Osteocyte (in vitro differentiated cells): ENCODE measurements at regions not wholly inside any gene's neighbourhood (a gene's known extent, or its start where the extent isn't known, plus 50 kb on each side); places are given as distances from the start of the nearest gene placed in this dataset.
A peak's percentile ranks its signal among the peaks of the same experiment; 100 is the strongest.

Source experiments
- DNase-seq: peaks from one replicate; pipeline ENCODE4 v3.0.0; 2021; ENCODE audit warnings: mixed read lengths; ENCODE audit not compliant: unreplicated experiment; ENCODE audit errors: extremely low spot score
- H3K27ac Mint-ChIP-seq: one replicate; pipeline ENCODE4 v1.8.0; 2021; ENCODE audit warnings: mild to moderate bottlenecking, mixed read lengths; ENCODE audit not compliant: unreplicated experiment
- H3K27me3 Mint-ChIP-seq: one replicate; pipeline ENCODE4 v1.8.0; 2021; ENCODE audit warnings: mixed read lengths; ENCODE audit not compliant: unreplicated experiment
- H3K36me3 Mint-ChIP-seq: one replicate; pipeline ENCODE4 v1.8.0; 2021; ENCODE audit warnings: mixed read lengths; ENCODE audit not compliant: unreplicated experiment
- H3K4me1 Mint-ChIP-seq: one replicate; pipeline ENCODE4 v1.8.0; 2021; ENCODE audit warnings: mixed read lengths; ENCODE audit not compliant: unreplicated experiment
- H3K4me3 Mint-ChIP-seq: one replicate; pipeline ENCODE4 v1.8.0; 2021; ENCODE audit warnings: mild to moderate bottlenecking, moderate library complexity, mixed read lengths; ENCODE audit not compliant: unreplicated experiment
- H3K9me3 Mint-ChIP-seq: one replicate; pipeline ENCODE4 v1.8.0; 2021; ENCODE audit warnings: mixed read lengths; ENCODE audit not compliant: unreplicated experiment
- TF ChIP-seq, protein P1 (sequence below): fragments of 200-600 bp; sonication (generic); IDR thresholded peaks from 2 replicates; pipeline ENCODE4 v1.5.0; 2021; ENCODE audit warnings: antibody characterized with exemption, mild to moderate bottlenecking, moderate library complexity

DNA sequence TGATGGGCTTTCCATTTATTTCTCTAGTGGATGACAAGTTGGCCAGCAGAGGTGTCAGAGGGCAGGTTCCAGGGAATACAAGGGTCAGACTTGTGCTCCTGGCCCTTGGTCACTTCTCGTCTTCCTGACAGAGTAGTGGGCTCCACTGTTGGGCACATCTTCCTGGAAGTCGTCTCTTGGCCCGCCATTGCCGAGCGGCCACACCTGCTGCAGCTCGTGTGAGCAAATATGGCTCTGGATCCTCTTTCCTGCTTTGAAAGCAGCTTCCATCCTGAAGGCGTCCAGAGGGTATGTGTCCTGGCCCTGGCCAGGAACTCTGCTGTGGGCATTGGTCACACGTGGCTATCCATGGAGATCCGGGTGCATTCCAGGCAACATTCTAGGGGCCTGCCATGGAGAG lies 100.2 kb downstream of the SNRPN start:
- peak; percentile 77 for DNase-seq
- Mint-ChIP-seq H3K27ac (no peak overlapping the region), H3K4me3 (no peak overlapping the region), H3K36me3 (peaks cover 93% of the 10 kb centered on the region), H3K27me3 (no peaks in the 10 kb centered on the region), H3K4me1 (no peaks in the 10 kb centered on the region), H3K9me3 (peaks cover 56% of the 10 kb centered on the region)
- TF ChIP-seq, protein P1, sequence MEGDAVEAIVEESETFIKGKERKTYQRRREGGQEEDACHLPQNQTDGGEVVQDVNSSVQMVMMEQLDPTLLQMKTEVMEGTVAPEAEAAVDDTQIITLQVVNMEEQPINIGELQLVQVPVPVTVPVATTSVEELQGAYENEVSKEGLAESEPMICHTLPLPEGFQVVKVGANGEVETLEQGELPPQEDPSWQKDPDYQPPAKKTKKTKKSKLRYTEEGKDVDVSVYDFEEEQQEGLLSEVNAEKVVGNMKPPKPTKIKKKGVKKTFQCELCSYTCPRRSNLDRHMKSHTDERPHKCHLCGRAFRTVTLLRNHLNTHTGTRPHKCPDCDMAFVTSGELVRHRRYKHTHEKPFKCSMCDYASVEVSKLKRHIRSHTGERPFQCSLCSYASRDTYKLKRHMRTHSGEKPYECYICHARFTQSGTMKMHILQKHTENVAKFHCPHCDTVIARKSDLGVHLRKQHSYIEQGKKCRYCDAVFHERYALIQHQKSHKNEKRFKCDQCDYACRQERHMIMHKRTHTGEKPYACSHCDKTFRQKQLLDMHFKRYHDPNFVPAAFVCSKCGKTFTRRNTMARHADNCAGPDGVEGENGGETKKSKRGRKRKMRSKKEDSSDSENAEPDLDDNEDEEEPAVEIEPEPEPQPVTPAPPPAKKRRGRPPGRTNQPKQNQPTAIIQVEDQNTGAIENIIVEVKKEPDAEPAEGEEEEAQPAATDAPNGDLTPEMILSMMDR: no peak

DNA sequence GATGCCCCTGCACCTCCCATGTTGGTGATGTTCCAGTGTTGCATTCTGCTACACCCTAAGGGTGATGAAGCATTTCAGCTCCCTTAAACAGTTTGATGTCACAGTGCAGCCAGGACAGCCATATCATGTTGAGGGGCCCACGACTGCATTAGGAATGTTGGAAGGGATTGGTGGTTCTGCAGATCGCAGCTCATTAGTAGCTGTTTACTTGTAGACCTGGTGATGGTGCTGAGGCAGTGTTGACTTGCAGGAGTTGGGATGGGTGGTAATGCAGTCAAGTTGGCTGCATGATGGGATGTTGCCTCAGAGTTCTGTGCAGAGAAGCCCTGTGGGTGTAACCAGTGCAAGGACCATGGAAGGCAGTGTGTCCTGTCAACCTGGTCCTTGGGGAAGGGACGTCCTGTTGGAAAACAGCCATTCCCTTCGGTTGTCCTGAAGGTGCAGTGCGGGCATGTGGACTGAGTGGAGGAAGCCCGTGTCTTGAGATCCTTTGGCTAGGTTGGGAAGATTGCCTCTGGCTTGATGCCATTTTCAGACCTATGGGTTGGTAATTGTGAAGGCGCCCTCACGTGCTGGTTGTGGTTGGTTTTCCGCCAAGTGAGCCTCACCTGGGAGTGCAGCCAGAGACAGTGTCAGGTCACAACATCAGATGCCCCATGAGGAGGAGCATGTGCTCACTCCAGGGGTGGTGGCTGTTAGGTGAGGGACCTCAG lies 100.7 kb downstream of the SNRPN start:
- no peak overlapping the region for H3K4me3 Mint-ChIP-seq

DNA sequence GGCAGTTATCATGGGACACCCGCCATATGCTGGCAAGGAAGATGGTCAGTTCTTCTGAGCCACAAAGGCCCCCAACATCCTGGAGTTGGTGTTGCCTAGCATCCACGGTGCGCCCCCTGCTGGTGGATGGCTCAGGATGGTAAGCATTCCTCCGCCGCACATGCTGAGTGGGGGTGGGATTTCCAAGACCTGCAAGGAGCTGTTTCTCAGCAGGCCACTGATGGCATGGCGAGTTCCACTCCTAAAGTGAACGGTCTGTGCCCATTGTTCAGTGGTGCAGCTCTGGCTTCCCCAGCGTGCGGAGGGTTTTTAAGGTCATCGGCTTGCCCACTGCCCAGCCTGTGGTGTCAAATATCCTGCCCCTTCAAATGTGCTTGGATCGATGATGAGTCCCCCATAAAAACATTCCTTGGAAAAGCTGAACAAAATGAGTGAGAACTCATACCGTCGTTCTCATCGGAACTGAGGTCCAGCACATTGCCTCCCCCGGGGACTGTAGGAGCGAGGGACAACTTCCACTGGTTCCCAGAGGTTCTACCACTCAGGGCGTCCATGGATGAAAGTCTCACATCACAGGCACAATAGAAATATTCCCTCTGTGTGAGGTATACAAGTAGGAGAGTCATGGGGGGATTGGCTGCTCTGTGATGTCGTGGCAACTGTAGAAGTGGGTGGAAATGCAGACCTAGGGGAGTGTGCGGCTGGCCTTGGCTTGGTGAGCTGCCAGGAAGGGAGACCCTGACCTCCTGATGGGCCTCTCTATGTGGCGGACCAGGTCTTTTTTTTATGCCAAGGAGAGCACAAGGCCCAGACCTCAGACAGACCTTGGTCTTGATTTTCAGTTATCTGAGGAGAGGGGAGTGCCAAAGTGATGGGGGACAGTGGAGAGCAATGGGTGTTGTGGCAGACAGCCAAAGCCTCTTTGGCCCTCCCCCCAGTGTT lies 102.0 kb downstream of the SNRPN start:
- peaks cover 56% of the 10 kb centered on the region for H3K9me3 Mint-ChIP-seq
- no peaks in the 10 kb centered on the region for H3K27me3 Mint-ChIP-seq
- no peak overlapping the region for H3K27ac Mint-ChIP-seq
- H3K4me1 Mint-ChIP-seq: no peaks in the 10 kb centered on the region
- peaks cover 92% of the 10 kb centered on the region for H3K36me3 Mint-ChIP-seq
- H3K4me3 Mint-ChIP-seq: no peak overlapping the region
- TF ChIP-seq, protein P1: no peak
- peak; percentile 80 for DNase-seq

More for the DNA sequence above, 100.7 kb downstream of the SNRPN start:
- TF ChIP-seq, protein P1: no peak
- Mint-ChIP-seq H3K27ac (no peak overlapping the region), H3K4me1 (no peaks in the 10 kb centered on the region), H3K36me3 (peaks cover 94% of the 10 kb centered on the region), H3K9me3 (peaks cover 57% of the 10 kb centered on the region), H3K27me3 (no peaks in the 10 kb centered on the region)
- peak; percentile 69 for DNase-seq

DNA sequence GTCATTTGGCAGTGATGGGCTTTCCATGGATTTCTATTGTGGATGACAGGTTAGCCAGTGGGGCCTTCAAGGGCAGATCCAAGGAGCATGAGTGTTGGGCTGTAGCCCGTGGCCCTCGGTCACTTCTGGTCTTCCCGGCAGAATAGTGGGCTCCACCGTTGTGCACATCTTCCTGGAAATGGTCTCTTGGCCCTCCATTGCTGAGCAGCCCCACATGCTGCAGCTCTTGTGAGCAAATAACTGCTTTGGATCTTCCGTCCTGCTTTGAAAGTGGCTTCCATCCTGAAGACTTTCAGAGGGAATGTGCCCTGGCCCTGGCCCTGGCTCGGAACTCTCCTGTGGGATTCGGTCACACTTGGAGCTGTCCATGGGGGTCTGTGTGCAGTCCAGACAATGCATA lies 102.8 kb downstream of the SNRPN start:
- TF ChIP-seq, protein P1: no peak
- Mint-ChIP-seq H3K36me3 (peaks cover 92% of the 10 kb centered on the region), H3K4me3 (no peak overlapping the region), H3K27ac (no peak overlapping the region), H3K27me3 (no peaks in the 10 kb centered on the region), H3K9me3 (peaks cover 56% of the 10 kb centered on the region), H3K4me1 (no peaks in the 10 kb centered on the region)
- peak; percentile 72 for DNase-seq
